ENCODE measurements at regions not wholly inside any gene's neighbourhood (a gene's known extent, or its start where the extent isn't known, plus 50 kb on each side); places are given as distances from the start of the nearest gene placed in this dataset.

GRCh38 chr22:48895336-48895735, 932.3 kb downstream of the BRD1 start:
- Histone ChIP-seq H3K9me3 (ENCODE audit: low read length) (no peaks in the 10 kb centered on the region), H3K4me3 (ENCODE audit: low read length) (no peak overlapping the region), H3K4me2 (ENCODE audit: low read depth, low read length, poor library complexity, severe bottlenecking) (no peak overlapping the region), H3K9ac (ENCODE audit: low read length) (no peak overlapping the region), H3K79me2 (ENCODE audit: low read length) (no peaks in the 10 kb centered on the region), H4K20me1 (ENCODE audit: insufficient read depth, low read depth, low read length) (no peaks in the 10 kb centered on the region), H3K4me1 (ENCODE audit: low read length) (no peaks in the 10 kb centered on the region), H2AFZ (ENCODE audit: low read length) (no peak overlapping the region), H3K36me3 (ENCODE audit: insufficient read depth, low read length) (no peaks in the 10 kb centered on the region), H3K27ac (ENCODE audit: low read length) (no peak overlapping the region), H3K9me2 (replicated peaks; ENCODE audit: insufficient read depth, low read length) (no peaks in the 10 kb centered on the region), H3K27me3 (ENCODE audit: low read length) (no peaks in the 10 kb centered on the region)
- no peak for DNase-seq

DNA sequence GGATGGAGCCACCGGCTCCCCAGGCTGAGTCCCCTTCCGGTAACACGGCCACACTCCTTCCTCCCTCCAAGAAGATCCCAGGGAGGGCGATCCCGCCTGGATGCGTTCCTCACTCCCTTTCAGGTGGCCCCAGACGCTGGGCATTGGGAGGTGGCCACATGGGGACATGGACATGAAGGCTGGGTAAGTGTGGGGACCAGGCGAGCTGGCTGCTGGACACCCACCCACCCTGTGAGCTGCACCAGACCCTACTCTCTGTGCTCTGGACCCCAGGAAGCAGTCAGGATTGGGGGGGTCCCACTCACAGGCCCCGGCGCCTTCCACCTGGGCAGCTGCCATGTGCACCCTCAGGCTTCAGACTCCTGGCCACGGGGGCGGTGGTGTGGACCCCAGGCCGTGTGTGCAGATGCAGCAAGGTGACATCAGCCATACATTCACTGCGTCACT, 932.8 kb downstream of the BRD1 start:
- DNase-seq = no peak
- H3K9me3 ChIP-seq (ENCODE audit: low read length) = no peaks in the 10 kb centered on the region
- H3K4me1 ChIP-seq (ENCODE audit: low read length) = no peaks in the 10 kb centered on the region

DNA sequence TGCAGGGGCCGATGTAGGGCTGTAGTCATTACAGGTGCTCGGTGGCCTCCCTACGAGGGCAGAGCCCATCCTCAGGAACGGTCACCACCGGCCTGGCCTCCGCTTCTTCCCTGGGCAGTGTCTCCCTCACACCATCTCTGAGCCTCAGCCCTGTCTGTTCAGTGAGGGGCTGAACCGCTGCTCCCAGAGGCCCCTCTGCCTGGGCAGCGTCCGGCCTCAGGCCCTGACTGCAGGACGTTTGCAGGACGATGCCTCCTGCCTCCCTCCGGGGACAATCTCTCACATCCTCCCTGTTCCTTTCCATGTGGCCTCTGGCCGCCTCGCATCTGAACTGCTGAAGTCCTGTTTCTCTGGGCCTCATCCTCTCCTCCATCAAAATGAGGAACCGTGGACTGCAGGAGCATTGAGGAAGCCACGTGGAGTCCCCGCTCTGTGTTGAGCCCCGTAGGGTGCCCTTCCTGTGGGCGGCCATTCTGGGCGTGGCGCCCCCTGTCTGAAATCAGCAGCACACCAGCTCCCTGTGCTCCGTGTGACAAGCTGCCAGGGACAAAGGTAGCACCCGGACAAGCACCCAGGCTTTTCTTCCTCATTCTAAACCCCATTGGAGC, 933.5 kb downstream of the BRD1 start:
- peak; percentile 48 for DNase-seq
- no peaks in the 10 kb centered on the region for H3K4me1 ChIP-seq (ENCODE audit: low read length)

More for the DNA sequence above, 932.8 kb downstream of the BRD1 start:
- Histone ChIP-seq H3K9ac (ENCODE audit: low read length) (no peak overlapping the region), H3K79me2 (ENCODE audit: low read length) (no peaks in the 10 kb centered on the region), H3K36me3 (ENCODE audit: insufficient read depth, low read length) (no peaks in the 10 kb centered on the region), H3K4me2 (ENCODE audit: low read depth, low read length, poor library complexity, severe bottlenecking) (no peak overlapping the region), H3K4me3 (ENCODE audit: low read length) (no peak overlapping the region), H2AFZ (ENCODE audit: low read length) (no peak overlapping the region), H3K27me3 (ENCODE audit: low read length) (no peaks in the 10 kb centered on the region), H3K27ac (ENCODE audit: low read length) (no peak overlapping the region), H3K9me2 (replicated peaks; ENCODE audit: insufficient read depth, low read length) (no peaks in the 10 kb centered on the region), H4K20me1 (ENCODE audit: insufficient read depth, low read depth, low read length) (no peaks in the 10 kb centered on the region)

GRCh38 chr22:48893288-48894063, 934.2 kb downstream of the BRD1 start:
- Histone ChIP-seq H3K27me3 (ENCODE audit: low read length) (no peaks in the 10 kb centered on the region), H3K27ac (ENCODE audit: low read length) (no peak overlapping the region), H3K9ac (ENCODE audit: low read length) (no peak overlapping the region), H3K4me1 (ENCODE audit: low read length) (no peaks in the 10 kb centered on the region), H3K9me3 (ENCODE audit: low read length) (no peaks in the 10 kb centered on the region), H4K20me1 (ENCODE audit: insufficient read depth, low read depth, low read length) (no peaks in the 10 kb centered on the region), H3K9me2 (replicated peaks; ENCODE audit: insufficient read depth, low read length) (no peaks in the 10 kb centered on the region), H3K4me3 (ENCODE audit: low read length) (no peak overlapping the region), H3K4me2 (ENCODE audit: low read depth, low read length, poor library complexity, severe bottlenecking) (no peak overlapping the region), H3K36me3 (ENCODE audit: insufficient read depth, low read length) (no peaks in the 10 kb centered on the region), H3K79me2 (ENCODE audit: low read length) (no peaks in the 10 kb centered on the region), H2AFZ (ENCODE audit: low read length) (no peak overlapping the region)
- no peak for DNase-seq

More for the DNA sequence above, 933.5 kb downstream of the BRD1 start:
- Histone ChIP-seq H3K36me3 (ENCODE audit: insufficient read depth, low read length) (no peaks in the 10 kb centered on the region), H3K9ac (ENCODE audit: low read length) (no peak overlapping the region), H3K27me3 (ENCODE audit: low read length) (no peaks in the 10 kb centered on the region), H4K20me1 (ENCODE audit: insufficient read depth, low read depth, low read length) (no peaks in the 10 kb centered on the region), H3K27ac (ENCODE audit: low read length) (no peak overlapping the region), H2AFZ (ENCODE audit: low read length) (no peak overlapping the region), H3K4me3 (ENCODE audit: low read length) (no peak overlapping the region), H3K79me2 (ENCODE audit: low read length) (no peaks in the 10 kb centered on the region), H3K9me3 (ENCODE audit: low read length) (no peaks in the 10 kb centered on the region), H3K4me2 (ENCODE audit: low read depth, low read length, poor library complexity, severe bottlenecking) (no peak overlapping the region), H3K9me2 (replicated peaks; ENCODE audit: insufficient read depth, low read length) (no peaks in the 10 kb centered on the region)

DNA sequence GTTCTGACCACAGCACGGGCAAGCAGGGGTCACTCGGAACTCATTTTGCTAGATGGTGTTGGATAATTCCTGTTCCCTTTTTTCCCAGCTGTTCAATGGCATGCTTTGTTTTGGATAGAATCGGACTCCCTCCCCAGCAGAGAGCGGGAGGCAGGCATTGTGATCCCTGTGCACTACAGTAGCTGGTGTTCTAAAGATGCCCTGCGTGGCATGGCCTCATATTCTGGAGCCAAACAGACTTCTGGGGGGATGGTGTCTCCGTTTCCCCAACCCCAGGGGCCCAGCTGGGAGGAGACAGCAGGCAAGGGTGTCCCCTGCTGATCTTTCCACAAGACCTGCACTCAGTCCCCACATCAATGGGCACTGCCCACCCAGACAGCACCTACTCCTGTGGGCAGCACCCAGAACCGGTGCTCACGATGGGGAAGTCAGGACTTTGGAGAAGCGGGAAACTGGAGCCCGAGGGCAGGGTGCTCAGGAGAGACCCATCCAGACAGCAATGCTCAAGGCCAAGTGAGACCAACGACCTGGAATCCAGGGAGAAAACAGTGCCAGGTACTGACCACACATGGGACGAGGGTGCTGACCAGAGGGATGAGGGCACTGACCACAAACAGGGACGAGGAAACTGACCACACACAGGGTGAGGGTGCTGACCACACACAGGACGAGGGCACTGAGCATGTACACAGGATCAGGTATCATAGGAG, 934.9 kb downstream of the BRD1 start:
- DNase-seq = no peak
- Histone ChIP-seq H4K20me1 (ENCODE audit: insufficient read depth, low read depth, low read length) (no peaks in the 10 kb centered on the region), H2AFZ (ENCODE audit: low read length) (no peak overlapping the region), H3K9ac (ENCODE audit: low read length) (no peak overlapping the region), H3K4me1 (ENCODE audit: low read length) (no peaks in the 10 kb centered on the region), H3K4me3 (ENCODE audit: low read length) (no peak overlapping the region), H3K36me3 (ENCODE audit: insufficient read depth, low read length) (no peaks in the 10 kb centered on the region), H3K27ac (ENCODE audit: low read length) (no peak overlapping the region), H3K9me2 (replicated peaks; ENCODE audit: insufficient read depth, low read length) (no peaks in the 10 kb centered on the region), H3K9me3 (ENCODE audit: low read length) (no peaks in the 10 kb centered on the region), H3K79me2 (ENCODE audit: low read length) (no peaks in the 10 kb centered on the region), H3K4me2 (ENCODE audit: low read depth, low read length, poor library complexity, severe bottlenecking) (no peak overlapping the region), H3K27me3 (ENCODE audit: low read length) (no peaks in the 10 kb centered on the region)

- H3K9me2 ChIP-seq (replicated peaks; ENCODE audit: insufficient read depth, low read length) = no peaks in the 10 kb centered on the region
- H3K36me3 ChIP-seq (ENCODE audit: insufficient read depth, low read length) = no peaks in the 10 kb centered on the region
- H3K27me3 ChIP-seq (ENCODE audit: low read length) = no peaks in the 10 kb centered on the region
- no peaks in the 10 kb centered on the region for H4K20me1 ChIP-seq (ENCODE audit: insufficient read depth, low read depth, low read length)
- H3K4me1 ChIP-seq (ENCODE audit: low read length) = no peaks in the 10 kb centered on the region
- no peak overlapping the region for H3K27ac ChIP-seq (ENCODE audit: low read length)
- no peaks in the 10 kb centered on the region for H3K79me2 ChIP-seq (ENCODE audit: low read length)
- H3K9ac ChIP-seq (ENCODE audit: low read length) = no peak overlapping the region
- no peaks in the 10 kb centered on the region for H3K9me3 ChIP-seq (ENCODE audit: low read length)
- H3K4me2 ChIP-seq (ENCODE audit: low read depth, low read length, poor library complexity, severe bottlenecking) = no peak overlapping the region
- H2AFZ ChIP-seq (ENCODE audit: low read length) = no peak overlapping the region
- no peak for DNase-seq
- no peak overlapping the region for H3K4me3 ChIP-seq (ENCODE audit: low read length)
Observed at GRCh38 chr22:48891688-48892577, 935.7 kb downstream of the BRD1 start.

- no peak for DNase-seq
- no peak overlapping the region for H3K9ac ChIP-seq (ENCODE audit: low read length)
Observed at GRCh38 chr22:48890693-48891554, 936.7 kb downstream of the BRD1 start.

More at GRCh38 chr22:48890693-48891554, 936.7 kb downstream of the BRD1 start:
- H3K9me3 ChIP-seq (ENCODE audit: low read length) = no peaks in the 10 kb centered on the region
- no peaks in the 10 kb centered on the region for H3K27me3 ChIP-seq (ENCODE audit: low read length)
- H2AFZ ChIP-seq (ENCODE audit: low read length) = no peak overlapping the region
- no peaks in the 10 kb centered on the region for H3K36me3 ChIP-seq (ENCODE audit: insufficient read depth, low read length)
- H3K4me2 ChIP-seq (ENCODE audit: low read depth, low read length, poor library complexity, severe bottlenecking) = no peak overlapping the region
- H4K20me1 ChIP-seq (ENCODE audit: insufficient read depth, low read depth, low read length) = no peaks in the 10 kb centered on the region
- H3K4me1 ChIP-seq (ENCODE audit: low read length) = no peaks in the 10 kb centered on the region
- no peak overlapping the region for H3K4me3 ChIP-seq (ENCODE audit: low read length)
- no peaks in the 10 kb centered on the region for H3K79me2 ChIP-seq (ENCODE audit: low read length)
- no peaks in the 10 kb centered on the region for H3K9me2 ChIP-seq (replicated peaks; ENCODE audit: insufficient read depth, low read length)
- no peak overlapping the region for H3K27ac ChIP-seq (ENCODE audit: low read length)

All from Karpas-422 (cell line).